ENCODE measurements at regions not wholly inside any gene's neighbourhood (a gene's known extent, or its start where the extent isn't known, plus 50 kb on each side); places are given as distances from the start of the nearest gene placed in this dataset.
"Not testable (repeated sequence)": the region's sequence is repeated elsewhere in the genome, so short reads cannot be mapped to it uniquely, and the experiment has no call there.

DNA sequence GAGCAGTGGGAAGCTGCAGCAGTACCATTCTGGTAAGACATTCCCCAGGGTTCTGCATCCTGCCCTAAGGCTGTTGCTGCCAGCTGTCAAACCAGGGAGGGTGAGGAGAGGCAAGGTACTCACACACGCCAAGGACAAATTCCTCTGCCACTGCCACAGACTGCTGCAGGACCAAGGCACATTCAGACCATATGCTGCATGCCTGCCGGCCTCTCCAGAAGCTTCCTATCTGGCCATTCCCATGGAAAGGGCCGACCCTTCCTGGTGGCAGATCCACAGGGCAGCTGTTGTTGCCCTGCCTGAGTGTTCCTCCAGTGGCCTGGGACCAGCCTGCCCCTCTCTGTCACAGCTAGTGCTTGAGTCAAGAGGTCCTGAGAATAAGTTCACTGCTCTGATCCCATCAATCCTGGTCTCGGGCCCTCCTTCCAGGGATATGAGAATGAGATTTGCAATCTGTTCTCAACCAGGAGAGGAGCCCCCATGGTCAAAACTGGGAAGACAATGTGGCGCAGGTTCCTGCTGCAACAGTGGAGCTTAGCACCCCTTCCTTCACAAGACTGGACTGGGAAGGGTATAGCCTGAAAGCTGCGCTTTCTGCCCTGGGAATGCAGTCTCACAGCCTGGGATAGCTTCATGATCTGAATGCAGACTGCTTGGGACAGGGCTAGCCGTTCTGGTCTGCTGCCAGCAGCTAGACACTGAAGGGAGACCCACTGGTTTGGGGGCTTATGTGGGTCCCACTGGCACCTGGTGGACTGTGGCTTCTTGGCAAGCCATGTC, 342.5 kb upstream of the NDST3 start:
- no peak for DNase-seq (ENCODE audit: low read depth)

DNA sequence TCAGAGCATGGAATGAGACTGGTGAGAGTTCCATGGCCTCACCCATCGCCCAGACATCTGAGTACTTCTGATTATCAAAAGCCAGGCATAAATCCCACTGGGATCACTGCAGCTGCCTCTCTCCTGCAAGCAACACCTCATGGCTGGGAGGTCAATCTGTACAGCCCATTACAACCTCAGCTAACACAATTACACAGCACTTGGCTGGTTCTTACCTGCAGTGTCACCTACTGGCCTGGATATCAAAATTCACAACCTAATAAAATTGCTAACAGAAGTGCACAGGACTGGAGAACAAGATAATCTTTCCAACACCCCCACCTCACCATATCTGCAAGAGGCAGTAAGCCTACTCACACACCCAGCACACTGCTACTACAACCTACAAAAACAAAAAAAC, 341.7 kb upstream of the NDST3 start:
- DNase-seq (ENCODE audit: low read depth), result no peak

- DNase-seq (ENCODE audit: low read depth), result no peak
These were observed 334.7 kb upstream of the NDST3 start for GRCh38 chr4:117699595-117699994.

DNA sequence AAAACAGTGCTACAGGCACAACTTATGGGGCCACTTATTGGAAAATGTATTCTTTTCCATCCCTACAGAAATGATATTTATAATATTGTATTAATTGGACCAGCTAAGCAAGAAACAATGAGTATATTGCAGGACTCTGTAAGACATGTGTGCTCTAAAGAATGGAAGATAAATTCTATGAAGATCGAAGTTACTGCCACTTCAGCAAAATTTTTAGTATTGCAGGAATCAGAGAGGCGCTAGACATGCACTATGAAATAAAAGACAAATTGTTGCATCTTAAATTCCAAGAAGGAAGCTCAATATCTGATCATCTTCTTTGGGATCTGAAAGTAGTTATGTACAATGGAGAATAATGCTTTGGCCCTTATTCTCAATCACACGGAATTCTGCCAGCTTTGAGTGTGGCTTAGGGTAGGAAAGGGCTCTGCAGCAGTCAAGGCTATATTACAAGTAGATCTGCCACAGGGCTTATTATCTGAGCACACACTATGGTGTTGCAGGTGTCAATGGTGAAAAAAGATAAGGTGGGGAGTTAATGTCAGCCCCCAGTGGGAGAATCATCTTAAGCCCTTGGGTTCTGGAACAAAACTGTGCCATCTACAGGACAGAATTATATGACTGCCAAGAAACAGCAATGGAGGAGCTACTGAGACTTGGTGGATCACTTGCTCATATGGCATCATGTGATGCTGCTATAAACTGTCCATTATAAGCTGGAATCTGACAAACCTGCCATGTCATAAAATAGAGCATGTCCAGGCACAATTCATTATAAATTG, 334.0 kb upstream of the NDST3 start:
- no peak for DNase-seq (ENCODE audit: low read depth)

GRCh38 chr4:117702353-117702752, 331.9 kb upstream of the NDST3 start:
- no peak for DNase-seq (ENCODE audit: low read depth)

- no peak for DNase-seq (ENCODE audit: low read depth)
These were observed 329.6 kb upstream of the NDST3 start for GRCh38 chr4:117704721-117705120.

GRCh38 chr4:117740736-117741135, 293.6 kb upstream of the NDST3 start:
- no peak for DNase-seq (ENCODE audit: low read depth)

DNA sequence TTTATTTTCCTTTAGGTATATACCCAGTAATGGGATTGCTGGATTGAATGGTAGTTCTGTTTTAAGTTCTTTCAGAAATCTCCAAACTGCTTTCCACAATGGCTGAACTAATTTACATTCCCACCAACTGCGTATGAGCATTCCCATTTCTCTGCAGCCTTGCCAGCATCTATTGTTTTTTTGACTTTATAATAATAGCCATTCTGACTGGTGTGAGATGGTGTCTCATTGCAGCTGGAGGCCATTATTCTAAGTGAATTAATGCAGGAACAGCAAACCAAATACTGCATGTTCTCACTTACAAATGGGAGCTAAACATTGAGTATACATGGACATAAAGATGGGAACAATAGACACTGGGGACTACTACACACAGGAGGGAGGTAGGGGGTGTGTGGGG, 288.9 kb upstream of the NDST3 start:
- DNase-seq (ENCODE audit: low read depth), result not testable (repeated sequence)

GRCh38 chr4:117755438-117755837, 278.8 kb upstream of the NDST3 start:
- no peak for DNase-seq (ENCODE audit: low read depth)

GRCh38 chr4:117768610-117769009, 265.7 kb upstream of the NDST3 start:
- DNase-seq (ENCODE audit: low read depth), result no peak

DNA sequence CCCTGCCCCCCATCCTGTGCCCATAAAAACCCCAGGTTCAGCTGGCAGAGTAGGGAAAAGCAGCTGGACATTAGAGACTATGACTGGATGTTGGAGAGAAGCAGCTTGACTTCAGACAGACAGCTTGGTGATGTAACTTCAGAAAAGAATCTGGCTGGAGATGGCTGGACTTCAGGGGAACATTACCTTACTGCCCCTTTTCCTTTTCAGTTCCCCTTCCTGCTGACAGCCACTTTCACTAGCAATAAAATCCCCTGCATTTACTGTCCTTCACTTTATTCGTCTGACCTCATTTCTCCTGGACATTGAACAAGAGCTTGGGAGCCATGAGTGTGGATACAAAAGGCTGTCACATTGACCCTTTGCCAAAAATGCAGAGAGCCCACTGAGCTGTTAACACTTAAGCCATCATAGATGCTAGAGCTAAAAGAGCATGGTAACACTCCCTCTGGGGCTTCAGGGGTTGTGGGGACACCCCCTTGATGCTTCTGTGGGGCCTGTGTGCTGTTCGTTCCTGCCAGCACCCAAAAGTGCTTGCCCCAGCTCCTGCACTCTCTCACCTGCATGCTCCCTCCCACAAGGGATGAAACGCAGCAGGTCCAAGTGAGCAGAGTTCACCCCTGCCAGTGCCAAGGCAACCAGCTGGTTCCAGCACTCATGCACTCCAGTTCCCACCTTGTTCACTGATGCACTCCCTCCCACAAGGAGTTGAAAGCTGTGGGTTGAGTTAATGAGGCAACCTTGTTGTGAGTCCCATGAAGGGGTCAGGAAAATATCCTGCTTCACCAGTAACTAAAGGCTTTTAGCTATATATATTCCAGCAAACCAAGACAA, 263.8 kb upstream of the NDST3 start:
- DNase-seq (ENCODE audit: low read depth), result no peak

- DNase-seq (ENCODE audit: low read depth), result no peak
These were observed 262.5 kb upstream of the NDST3 start for GRCh38 chr4:117771647-117772337.

GRCh38 chr4:117773064-117773936, 261.0 kb upstream of the NDST3 start:
- DNase-seq (ENCODE audit: low read depth), result no peak

GRCh38 chr4:117777721-117778120, 256.6 kb upstream of the NDST3 start:
- DNase-seq (ENCODE audit: low read depth), result no peak

DNA sequence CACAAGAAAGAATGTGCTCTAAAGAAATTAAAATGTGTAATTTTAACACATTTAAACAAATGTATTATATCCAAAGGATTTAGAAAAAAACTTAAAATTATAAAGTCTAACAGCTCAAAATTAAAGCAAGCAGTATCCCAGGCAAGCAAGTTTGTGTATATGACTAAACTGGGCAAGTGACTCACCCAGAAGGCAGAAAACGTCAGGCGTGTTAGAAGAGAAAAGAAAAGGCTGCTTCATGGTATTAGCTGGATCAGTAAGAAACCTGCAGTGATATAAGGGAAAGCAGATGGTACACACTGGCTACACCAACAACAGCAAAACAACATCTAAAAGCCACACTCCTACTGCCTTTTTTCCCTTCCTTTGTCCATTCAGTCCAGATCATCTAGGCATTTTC, 250.6 kb upstream of the NDST3 start:
- no peak for DNase-seq (ENCODE audit: low read depth)

DNA sequence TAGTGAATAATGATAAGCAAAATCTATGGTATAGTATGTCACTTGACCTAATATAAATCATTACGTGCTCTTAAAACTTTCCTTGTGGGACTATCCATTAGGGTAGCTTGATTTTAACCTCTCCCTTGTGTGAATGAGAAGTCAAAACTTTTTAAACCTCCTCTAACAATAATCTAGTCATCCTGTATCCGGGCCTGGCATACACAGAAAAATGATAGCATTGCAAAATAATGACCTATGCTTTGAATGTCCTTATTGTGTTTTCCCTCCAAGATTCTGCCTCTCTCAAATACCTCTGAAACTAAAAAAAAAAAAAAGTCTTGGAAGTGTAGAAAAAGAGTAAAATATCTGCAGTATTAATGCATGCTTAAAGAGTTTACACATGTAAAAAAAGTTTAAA, 250.0 kb upstream of the NDST3 start:
- DNase-seq (ENCODE audit: low read depth), result no peak

GRCh38 chr4:117786566-117786965, 247.7 kb upstream of the NDST3 start:
- no peak for DNase-seq (ENCODE audit: low read depth)

GRCh38 chr4:117793845-117794480, 240.3 kb upstream of the NDST3 start:
- no peak for DNase-seq (ENCODE audit: low read depth)

DNA sequence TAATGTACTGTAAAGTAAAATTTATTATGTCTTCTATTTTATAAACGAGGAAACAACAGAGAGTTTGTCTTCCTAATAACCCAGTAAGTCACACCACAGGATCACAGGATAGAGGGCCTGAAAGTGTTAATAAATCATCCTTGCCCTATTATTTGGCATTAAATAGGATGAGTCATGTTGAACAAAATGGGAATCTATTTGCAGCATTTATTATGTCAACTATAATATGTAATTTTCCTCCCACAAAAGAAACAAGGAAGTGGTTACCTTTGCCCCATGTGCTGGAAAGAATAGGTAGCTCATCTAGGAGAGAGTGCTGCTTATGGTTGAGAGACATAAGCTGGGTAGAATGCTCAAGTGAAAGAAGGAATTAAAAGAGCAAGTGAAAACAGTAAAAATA, 237.6 kb upstream of the NDST3 start:
- no peak for DNase-seq (ENCODE audit: low read depth)

DNA sequence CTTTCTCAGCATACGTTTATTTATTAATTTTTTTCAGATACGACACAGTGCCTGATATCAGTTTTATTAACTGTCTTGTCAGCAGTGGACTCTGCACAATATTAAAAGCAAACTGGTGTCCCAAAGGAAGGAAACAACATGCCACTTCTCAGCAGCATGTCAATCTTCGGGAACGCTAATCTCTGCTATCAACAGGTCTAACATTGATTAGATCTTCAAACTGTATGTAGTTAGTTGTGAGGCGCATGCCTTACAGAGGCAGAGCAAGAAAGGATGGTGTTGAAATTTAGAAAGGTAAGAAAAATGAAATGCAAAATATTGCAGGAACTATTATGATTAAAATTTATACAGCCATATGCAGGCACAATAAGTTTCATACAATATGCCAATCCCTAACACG, 233.7 kb upstream of the NDST3 start:
- DNase-seq (ENCODE audit: low read depth), result no peak

DNA sequence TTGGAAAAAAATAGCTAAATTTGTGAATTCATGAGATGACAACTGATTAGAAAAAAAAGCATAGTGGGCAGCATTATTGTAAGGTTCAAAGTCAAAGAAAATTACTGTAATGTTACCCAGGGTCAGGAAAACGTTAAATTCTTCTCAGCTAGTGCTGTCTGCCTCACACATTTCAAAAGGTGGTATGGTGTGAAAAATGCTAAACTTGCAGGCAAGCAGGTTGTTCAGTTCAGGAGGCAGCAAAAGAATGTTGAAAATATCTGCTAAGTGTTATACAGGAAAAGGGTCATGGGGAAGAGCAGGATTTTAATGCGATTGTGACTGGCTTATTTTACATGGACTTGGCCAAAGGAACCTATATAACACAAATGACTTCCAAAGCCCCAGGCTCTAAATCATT, 232.5 kb upstream of the NDST3 start:
- DNase-seq (ENCODE audit: low read depth), result no peak

All from activated T-cell treated with anti-CD3 and anti-CD28 coated beads for 48 hours (primary cell).